RKO (cell line): ENCODE measurements at regions not wholly inside any gene's neighbourhood (a gene's known extent, or its start where the extent isn't known, plus 50 kb on each side); places are given as distances from the start of the nearest gene placed in this dataset.

Experiments used
- DNase-seq: peaks from one replicate; pipeline ENCODE4 v3.0.0-alpha.2; 2016; ENCODE audit warnings: low spot score

DNA sequence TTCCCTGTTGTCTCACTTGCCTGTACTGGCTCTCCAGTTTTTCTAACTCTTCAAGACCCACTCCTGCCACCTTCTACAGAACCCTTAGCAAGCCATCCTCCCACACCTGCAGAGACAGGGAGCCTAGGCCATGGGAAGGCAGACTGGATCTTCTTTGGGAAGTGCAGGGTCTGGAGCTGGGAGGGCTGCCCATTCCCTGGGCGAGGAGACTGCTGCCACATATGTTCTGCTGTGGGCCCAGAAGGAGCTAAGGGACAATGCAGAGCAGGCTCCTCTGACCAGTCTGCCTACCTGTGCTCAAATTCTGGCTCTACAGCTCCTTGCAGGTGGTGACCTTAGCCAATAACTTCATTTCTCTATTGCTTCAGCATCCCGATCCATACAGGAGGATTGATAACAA lies 152.1 kb upstream of the CELF4 start:
- DNase-seq: no peak

DNA sequence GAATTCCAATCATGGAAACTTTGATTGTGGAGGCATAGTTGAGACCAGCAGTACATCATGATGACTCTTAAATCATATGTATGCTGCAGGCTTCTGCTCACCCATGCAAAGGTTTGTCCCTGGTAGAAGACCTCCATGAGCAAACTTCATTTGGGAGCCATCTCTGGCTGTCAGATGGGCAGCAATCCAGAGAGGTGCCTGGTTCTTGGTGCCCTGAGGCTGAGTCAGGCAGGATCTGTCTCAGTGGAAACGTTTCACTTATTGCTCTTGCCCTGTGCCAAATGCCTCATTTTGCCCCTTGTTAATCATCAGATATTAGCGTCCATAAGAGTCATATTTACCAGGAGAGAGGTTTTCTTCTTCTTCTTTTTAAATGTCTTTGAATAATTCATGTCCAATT lies 151.5 kb upstream of the CELF4 start:
- no peak for DNase-seq

DNA sequence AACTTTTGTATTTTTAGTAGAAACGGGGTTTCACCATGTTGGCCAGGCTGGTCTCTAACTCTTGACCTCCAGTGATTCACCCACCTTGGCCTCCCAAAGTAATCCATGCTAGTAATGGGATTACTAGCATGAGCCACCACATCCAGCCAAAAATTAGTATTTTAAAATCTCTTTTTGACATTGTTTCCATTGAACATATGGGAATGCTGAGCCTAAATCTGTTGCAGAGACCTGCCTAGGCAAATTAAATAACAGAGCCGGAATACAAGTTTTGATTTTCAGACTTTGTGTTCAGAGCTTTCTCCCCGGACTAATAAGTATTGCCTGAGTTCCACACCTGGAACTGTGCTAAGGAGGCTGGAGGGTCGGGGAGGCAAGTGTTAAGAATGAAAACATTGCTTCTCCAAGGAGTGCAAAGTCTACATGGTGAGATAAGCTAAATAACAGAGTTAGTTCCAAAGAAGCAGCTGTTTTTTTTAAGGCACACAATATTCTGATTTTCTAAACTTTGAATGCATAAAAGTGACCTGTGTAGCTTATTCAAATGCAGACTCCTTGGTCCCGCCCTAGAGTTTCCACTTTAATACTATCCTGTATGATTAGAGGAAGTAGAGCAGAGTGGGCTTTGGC lies 150.6 kb upstream of the CELF4 start:
- DNase-seq: no peak

DNA sequence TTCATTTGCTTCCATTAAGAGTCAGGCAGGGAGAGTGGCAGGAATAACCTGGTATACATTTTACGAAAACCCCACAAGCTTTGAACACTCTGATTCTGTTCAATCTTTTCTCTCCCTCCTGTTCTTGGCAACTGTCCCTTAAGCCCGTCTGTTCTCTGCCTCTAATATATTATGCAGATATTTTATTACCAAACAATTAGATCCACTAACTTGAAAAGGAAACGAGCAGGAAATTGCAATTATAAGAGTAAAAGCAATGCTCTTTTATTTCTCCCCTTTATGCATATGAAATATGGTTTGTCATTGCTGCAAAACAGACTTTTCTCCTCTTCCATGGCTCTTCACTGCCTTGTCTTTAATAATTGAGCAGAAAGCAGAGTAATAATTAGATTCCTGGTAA lies 149.1 kb upstream of the CELF4 start:
- DNase-seq: no peak

DNA sequence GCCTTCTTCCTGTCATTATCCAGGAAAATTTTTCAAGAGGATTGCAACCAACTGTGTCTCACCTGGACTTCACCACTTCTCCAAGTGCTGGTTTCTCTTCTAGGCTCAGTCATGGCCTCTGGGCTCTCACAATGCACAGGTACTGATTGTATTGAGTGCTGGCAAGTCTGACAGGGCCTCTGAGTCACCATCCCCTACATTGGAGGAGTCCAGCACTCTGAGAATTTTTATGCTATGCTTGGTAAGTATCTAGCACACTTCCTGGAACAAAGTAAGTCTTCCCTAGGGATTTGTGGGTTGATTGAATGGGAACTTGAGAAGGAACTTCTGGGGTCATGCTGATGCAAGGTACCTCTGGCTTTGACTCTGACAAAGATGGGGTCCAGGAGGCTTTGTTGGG lies 147.2 kb upstream of the CELF4 start:
- peak; percentile 1 for DNase-seq

DNA sequence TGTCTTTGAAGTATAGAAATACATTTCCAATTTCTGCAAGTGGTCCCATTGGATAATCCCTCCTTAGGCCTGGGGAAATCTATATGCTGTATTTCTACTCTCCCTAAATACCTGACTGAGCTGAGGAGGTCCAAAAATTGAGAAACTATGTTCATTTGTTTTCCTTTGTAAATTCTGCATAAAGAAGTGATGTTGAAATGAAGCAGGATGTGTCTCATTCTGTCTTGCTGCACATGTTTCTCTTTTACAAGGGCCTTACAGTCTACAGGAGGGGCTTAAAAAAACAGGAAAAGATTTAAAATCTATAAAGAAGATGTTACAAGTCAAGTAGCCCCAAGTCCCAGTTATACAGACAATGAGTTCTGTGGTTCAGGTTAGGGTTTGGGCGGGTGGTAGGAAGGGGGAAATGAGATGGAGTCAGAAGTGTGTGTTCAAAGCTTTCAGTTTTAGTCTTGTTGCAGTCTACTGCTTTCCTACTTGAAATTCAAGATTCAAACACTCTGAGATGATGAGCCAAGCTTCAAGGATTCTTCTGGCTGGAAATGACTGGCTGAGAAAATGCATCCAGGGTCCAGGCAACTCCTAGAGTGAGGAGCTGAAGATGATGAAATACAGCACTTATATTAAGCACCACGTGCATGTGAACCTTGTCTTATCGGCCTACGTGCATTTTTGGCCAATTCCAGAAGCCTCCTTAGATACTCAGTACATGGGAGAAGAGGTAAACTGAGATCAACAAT lies 146.3 kb upstream of the CELF4 start:
- DNase-seq: no peak

DNA sequence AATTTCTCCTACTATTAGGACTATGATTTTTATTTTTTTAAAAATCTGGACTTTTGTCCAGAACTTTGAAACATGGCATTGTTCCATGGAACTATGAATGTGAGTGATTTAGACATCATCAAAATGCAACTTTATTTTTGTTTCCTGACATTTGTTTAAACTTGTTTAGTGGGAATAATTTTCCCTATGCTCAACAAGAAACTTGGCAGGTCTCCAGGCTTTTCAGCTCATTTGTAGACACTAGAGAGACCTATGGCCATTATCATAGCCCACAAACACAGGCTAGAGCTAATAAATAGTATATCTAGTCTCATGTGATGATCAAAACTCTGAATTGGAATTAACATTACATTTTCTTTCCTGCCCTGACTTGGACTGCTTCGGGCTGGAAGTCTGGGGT lies 145.1 kb upstream of the CELF4 start:
- DNase-seq: no peak

DNA sequence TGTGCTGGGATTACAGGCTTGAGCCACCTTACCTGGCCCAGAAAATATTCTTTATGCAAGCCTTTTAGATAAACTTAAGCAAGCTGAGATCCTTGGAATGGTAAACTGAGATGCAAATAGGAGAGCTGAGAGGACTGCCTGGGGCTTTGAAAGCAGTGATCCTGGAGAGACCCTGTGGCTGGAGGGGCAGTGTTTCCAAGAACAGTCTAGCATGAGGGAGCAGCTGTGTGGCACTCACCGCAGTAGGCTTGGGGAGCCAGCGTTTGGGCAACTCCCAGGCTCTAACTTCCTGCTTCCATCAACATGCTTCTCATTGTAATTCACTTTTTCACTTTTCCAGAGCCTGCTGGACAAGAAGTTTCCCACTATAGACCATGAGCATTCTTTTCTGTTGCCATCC lies 144.1 kb upstream of the CELF4 start:
- no peak for DNase-seq

DNA sequence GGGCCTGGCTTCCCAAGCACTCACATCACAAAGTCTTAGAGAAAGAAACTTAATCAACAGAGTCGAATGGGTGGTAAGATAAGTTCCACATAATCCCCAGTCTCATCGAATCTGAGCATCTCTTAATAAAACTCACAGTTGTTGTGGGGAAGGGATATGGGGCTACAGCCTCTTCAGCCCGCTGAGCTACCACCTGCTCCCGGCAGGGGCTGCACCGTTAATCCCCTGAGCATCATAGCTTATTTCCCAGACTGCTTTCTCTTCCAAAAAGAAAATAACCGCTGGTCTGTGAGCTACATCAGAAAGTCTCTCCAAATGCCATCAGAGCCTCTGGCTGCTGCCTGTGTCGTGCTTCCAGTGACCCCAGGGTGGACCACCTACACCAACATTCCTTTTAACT lies 139.4 kb upstream of the CELF4 start:
- no peak for DNase-seq

DNA sequence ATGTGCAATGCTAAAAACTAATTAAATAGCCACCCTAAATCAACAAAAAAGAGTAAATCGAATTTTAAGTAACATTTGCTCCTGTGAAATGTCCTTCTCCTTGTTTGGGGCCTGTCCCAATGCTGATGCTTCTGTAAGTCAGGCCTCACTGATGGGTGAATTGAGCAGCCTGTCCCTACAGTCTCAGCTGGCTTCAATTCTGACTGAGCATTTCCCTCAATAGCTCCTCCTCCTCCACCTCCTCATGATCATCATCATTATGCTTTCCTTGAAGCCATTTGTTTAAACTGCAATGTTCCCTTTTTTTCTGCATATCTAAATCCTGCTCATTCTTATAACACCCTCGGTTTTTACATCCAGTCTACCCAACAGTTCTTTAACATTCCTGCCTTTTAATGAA lies 137.2 kb upstream of the CELF4 start:
- DNase-seq: no peak

DNA sequence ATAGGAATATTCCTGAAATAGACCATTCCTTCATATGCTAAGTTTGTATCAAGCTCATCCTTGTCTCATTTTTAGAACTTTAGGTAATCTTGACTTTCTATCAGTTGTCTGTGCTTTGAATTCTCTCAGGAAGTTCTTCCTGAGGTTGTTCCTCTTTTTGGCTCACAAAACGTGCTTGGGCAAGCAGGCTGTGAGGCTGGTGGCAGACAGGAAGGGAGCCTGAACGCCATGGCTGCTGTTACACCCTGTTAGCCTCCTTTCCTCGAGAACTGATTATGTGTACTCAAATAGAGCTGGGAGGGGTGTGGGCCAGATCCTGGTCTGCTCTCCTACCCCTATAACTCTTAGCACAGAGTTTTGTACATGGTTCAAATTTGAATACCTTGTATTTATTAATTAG lies 136.4 kb upstream of the CELF4 start:
- DNase-seq: no peak

DNA sequence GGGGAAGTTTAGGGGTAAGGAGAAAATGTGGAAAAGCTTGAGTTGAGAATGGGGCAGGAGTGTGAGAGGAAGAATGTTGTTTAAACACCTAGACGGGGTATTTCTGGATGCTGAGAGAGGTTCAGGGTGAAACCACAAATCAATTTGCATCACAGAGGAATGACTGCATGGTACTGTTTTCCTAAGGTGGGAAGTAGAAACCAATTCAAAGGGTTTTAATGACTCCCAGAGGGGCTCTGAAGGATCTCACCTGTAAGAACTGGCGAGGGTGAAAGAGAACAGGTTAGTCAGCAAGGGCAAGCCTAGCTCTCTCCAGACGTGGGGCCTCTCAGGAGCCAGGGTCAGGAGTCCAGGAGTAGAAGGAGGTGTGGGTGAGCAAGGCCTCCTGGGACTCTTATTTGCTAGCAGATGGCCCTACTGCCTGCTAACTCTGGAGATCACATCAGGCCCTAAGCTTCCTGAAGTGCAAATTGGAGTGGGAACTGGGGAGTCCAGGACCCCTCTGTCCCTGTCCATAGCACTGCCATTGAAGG lies 133.0 kb upstream of the CELF4 start:
- DNase-seq: no peak

DNA sequence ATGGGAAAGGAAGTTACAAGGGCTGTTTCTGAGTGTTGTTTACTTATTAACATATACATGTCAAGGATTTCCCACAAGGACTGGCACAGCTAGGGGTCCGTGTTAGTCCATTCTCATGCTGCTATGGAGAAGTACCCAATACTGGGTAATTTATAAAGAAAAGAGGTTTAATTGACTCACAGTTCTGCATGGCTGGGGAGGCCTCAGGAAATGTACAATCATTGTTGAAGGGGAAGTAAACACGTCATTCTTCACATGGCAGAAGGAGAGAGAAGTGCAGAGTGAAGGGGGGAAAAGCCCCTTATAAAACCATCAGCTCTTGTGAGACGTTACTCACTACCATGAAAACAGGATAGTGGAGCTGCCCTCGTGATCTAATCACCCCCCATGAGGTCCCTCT lies 128.9 kb upstream of the CELF4 start:
- no peak for DNase-seq

DNA sequence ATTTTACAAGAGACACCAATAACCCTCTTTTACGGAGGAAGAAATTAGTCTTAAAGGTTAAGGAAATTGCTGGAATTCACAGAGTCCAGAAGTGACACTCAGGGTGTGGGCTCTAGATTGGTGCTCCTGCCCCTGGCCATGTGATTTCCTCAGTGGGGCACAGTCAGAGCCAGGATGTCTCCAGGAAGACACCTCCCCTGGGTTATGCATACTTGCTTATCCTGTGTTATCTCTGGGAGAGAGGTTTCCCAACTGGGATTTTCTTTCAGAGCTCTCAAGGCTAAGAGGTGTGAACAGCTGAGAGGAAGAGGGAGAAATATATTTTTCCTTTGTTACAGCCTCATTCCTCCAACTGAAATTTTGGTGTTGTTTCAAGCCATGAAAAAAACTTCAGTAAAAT lies 125.6 kb upstream of the CELF4 start:
- no peak for DNase-seq

DNA sequence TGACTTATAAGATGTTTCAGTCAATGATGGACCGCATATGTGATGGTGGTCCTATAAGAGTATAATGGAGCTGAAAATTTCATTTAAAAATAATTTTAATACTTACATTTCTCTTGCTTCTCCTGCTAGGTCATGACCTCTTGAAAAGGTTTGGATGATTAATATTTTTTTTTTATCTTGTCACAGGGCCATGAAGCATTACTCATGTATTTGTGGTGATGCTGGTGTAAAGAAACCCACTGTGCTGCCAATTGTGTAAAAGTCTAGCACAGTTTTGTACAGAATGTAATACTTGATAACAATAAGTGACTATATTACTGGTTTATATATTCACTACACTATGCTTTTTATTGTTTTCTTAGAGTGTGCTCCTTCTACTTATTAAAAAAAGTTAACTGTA lies 124.2 kb upstream of the CELF4 start:
- no peak for DNase-seq

DNA sequence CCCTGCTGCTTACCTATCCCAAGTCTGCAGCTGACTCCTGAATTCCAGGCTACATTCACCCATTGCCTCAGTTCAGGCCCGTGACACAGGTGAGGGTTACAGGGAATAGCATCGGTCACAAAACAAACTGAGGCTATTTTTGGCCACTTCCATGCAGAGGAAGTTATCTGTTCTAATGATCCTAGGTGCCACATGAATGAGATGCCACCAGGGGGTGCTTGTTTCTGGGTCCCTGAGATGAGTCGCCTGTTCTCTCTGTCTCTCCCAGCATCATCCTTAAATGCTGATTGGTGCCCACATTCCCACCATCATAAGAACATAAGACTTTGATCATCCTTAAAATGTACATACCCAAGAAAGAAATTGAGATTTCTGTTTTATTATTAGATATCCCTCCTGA lies 119.0 kb upstream of the CELF4 start:
- DNase-seq: no peak

DNA sequence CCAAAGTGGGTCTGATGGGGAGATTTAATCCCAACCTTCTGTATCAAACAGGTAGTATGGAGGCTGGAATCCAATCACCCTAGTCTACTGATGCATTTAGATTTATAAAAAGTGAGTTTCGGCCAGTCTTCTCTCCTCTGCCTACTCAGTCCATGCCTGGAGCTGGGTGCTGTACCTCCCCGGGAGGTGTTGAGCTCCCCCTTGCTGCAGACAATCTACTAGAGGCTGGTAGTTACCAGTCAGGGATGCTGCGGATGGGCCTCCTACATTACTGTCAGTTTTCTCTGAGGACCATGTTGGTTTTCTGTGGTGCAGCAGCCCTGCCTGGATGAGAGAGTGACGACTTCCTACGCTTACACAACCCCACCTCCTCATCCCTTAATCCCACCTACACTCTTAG lies 118.6 kb upstream of the CELF4 start:
- no peak for DNase-seq

DNA sequence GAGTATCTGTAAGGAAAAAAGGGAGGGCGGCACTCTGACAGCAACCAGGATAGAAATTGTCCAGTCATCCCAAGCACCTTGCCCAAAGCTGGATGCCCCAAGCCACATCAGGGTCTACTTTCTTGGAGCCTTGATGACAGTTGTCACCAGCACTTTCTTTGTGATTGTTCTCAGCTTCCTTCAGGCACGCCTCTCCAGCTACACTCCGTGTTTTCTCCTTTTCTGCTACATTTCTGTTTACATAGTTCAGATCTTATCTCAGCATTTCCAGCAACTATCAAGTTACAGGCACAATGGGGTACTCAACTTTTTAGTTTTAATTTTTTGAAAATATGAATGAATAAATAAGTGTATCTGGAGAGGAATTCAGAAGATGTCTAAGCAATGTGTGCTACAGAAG lies 115.3 kb upstream of the CELF4 start:
- no peak for DNase-seq

DNA sequence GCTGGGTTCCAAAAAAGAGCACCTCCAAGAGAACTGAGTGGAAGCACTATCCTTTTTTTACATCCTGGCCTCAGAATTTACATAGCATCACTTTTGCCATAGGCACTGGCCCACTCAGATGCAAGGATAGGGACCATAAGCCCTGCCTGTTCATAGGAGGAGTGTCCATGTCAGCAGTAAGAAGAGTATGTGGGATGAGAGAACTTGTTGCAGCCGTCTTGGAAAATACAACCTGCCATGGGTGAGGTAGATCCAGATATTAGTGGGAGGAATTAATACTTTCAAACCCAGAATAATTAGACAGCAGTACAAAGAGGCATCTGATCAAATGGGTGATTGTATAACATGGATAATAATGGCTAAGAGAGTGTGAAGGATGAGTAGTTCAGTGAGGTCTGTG lies 110.7 kb upstream of the CELF4 start:
- DNase-seq: no peak

DNA sequence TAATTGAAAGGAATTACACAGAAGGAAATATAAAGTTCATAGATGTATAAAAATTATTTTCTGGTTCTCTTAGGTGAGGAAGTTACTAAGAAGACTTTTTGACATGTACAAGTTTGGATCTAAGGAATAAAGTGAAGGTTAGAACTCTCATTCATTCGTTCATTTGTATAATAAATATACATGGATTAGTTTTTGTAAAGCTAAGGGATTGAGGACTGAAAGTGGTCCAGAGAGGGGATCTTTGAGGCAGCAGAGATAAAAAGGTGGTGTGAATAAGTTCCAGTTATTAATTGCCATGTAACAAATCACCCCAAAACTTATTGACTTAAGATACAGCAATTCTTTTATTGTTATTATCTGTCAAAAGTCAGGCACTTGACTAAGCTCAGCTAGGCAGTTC lies 110.1 kb upstream of the CELF4 start:
- DNase-seq: no peak

DNA sequence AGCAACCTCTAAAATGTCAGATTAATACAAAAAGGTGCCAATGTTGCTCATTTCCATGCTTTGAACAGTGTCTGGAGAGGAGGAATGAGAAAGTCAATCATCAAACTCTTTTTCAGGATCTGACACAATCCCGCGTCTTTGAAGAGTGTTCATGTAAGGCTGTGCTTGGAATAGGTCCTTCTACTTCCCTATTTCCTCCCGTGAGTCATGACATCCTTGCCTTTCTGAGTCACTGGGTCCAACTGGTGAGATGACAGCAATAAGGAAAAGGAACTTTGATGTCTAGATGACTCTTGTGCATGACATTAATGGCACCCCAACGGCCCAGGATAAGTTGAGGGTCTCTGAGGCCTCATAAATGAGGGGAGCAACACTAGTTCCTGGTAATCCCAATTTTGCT lies 109.0 kb upstream of the CELF4 start:
- DNase-seq: peak; percentile 34

DNA sequence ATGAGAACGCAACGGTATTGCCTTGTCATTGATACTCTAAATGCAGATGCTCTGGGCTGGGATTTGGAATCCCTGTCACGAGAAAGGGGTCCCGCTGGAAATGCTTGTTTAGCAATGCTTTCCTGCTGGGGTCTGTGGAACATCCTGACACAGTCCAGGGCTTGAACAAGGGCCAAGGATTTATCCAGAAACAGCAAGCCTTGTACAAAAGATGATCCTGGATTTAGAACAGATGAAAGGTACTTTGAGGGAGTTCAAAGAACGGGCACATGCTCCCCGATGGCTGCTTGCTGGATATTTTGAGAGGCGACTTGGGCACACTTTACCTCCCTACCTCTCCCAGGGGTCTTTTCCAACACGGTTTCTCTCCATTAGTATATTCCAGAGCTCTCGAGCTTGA lies 108.1 kb upstream of the CELF4 start:
- DNase-seq: no peak

DNA sequence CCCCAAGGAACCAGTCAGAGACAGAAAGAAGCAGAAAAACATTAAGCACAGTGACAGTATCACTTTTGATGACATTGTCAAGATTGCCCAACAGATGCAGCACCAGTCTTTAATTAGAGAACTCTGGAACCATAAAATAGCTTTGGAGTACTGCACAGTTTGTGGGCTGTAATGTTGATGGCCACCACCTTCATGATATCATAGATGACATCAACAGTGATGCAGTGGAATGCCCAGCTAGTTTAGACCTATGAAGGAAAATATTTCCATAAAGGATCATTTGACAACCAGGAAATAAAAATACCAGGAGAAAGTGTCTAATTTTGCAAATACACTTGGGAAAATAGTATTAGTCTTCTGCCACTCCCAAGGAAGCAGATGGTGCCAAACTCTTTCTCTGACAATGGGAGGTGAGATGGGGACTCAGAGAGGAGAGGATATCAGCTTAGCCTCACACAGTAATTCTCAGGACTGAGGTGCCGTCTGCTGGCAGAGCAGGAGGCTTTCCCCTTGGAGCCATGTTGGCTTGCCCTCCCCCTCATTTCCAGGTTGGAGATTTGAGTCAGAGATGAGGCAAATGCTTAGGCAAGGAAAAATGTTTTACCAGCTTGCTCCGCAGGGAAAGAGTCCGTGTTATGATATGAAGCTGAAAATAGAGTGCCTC lies 107.5 kb upstream of the CELF4 start:
- no peak for DNase-seq

DNA sequence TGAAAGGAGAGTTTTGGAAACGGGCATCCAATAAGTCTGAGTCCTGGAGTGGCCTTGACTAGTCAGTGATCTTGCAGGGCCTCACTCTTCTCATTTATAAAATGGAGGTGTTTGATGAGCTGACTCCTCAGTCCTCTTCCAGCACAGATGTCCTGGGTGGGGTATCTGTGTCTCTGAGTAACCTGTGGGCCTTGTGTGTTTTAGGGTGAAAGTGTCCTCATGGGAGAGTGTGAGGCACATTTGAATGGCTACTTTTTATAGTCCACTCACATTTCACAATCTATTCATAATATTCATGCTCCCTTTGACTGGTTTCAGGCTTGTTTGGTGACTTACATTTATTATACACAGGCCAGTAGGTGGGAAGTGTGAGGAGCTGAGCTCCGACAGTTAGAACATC lies 106.4 kb upstream of the CELF4 start:
- no peak for DNase-seq
